H9 (cell line): ENCODE measurements at regions not wholly inside any gene's neighbourhood (a gene's known extent, or its start where the extent isn't known, plus 50 kb on each side); places are given as distances from the start of the nearest gene placed in this dataset.

ENCODE experiments used
- DNase-seq: peaks from one replicate; pipeline ENCODE4 v3.0.0-alpha.2; 2017
- H2AFZ ChIP-seq: one replicate; pipeline ENCODE4 v1.6.1; 2013; ENCODE audit warnings: mild to moderate bottlenecking, low read length, control low read depth, moderate library complexity
- H2AK5ac ChIP-seq: 2 replicates; pipeline ENCODE4 v1.6.1; 2013; ENCODE audit warnings: low read length, control low read depth, mixed read lengths; ENCODE audit not compliant: insufficient read length
- H2BK120ac ChIP-seq: one replicate; pipeline ENCODE4 v1.6.1; 2013; ENCODE audit warnings: low read depth, mild to moderate bottlenecking, low read length, control low read depth, inconsistent platforms; ENCODE audit not compliant: poor library complexity, severe bottlenecking
- H2BK12ac ChIP-seq: 2 replicates; pipeline ENCODE4 v1.6.1; 2013; ENCODE audit warnings: low read length, control low read depth, mixed read lengths, low read depth; ENCODE audit not compliant: insufficient read length
- H2BK15ac ChIP-seq: 2 replicates; pipeline ENCODE4 v1.6.1; 2013; ENCODE audit warnings: low read depth, low read length, control low read depth
- H2BK20ac ChIP-seq: one replicate; pipeline ENCODE4 v1.6.1; 2013; ENCODE audit warnings: low read depth, mild to moderate bottlenecking, low read length, control low read depth, inconsistent platforms; ENCODE audit not compliant: poor library complexity, severe bottlenecking
- H2BK5ac ChIP-seq: 2 replicates; pipeline ENCODE4 v1.6.1; 2013; ENCODE audit warnings: low read length, control low read depth, mixed read lengths; ENCODE audit not compliant: insufficient read length
- H3K14ac ChIP-seq: 2 replicates; pipeline ENCODE4 v1.6.1; 2013; ENCODE audit warnings: low read length, control low read depth; ENCODE audit not compliant: insufficient read depth
- H3K18ac ChIP-seq: 2 replicates; pipeline ENCODE4 v1.6.1; 2013; ENCODE audit warnings: low read depth, mild to moderate bottlenecking, mixed read lengths, low read length, control low read depth; ENCODE audit not compliant: insufficient read length
- H3K23ac ChIP-seq: 2 replicates; pipeline ENCODE4 v1.6.1; 2013; ENCODE audit warnings: low read length, control low read depth, mixed read lengths, low read depth; ENCODE audit not compliant: insufficient read length
- H3K23me2 ChIP-seq: 2 replicates; pipeline ENCODE4 v1.6.1; 2013; ENCODE audit warnings: low read depth, mild to moderate bottlenecking, mixed read lengths, low read length, control low read depth; ENCODE audit not compliant: insufficient read length, poor library complexity, severe bottlenecking
- H3K27ac ChIP-seq: 2 replicates; pipeline ENCODE4 v1.5.1; 2013; ENCODE audit warnings: low read length, control low read depth, mixed read lengths, low read depth; ENCODE audit not compliant: insufficient read length
- H3K27me3 ChIP-seq: 2 replicates; pipeline ENCODE4 v1.6.1; 2013; ENCODE audit warnings: low read length, control low read depth, inconsistent platforms; ENCODE audit not compliant: insufficient read depth
- H3K4ac ChIP-seq: 2 replicates; pipeline ENCODE4 v1.6.1; 2013; ENCODE audit warnings: low read depth, mild to moderate bottlenecking, control low read depth, inconsistent platforms, low read length, moderate library complexity
- H3K4me1 ChIP-seq: 2 replicates; pipeline ENCODE4 v1.6.1; 2013; ENCODE audit warnings: low read length, control low read depth, inconsistent platforms; ENCODE audit not compliant: insufficient read depth
- H3K4me2 ChIP-seq: 2 replicates; pipeline ENCODE4 v1.6.1; 2013; ENCODE audit warnings: low read length, control low read depth, mixed read lengths; ENCODE audit not compliant: insufficient read length, insufficient read depth
- H3K56ac ChIP-seq: 2 replicates; pipeline ENCODE4 v1.6.1; 2013; ENCODE audit warnings: low read depth, mild to moderate bottlenecking, mixed read lengths, low read length, control low read depth; ENCODE audit not compliant: insufficient read length
- H3K79me1 ChIP-seq: 2 replicates; pipeline ENCODE4 v1.6.1; 2013; ENCODE audit warnings: low read depth, mild to moderate bottlenecking, moderate library complexity, low read length, control low read depth, inconsistent platforms; ENCODE audit not compliant: insufficient read depth, poor library complexity, severe bottlenecking
- H3K79me2 ChIP-seq: 2 replicates; pipeline ENCODE4 v1.6.1; 2013; ENCODE audit warnings: low read length, control low read depth, inconsistent platforms; ENCODE audit not compliant: insufficient read depth
- H3K9ac ChIP-seq: 2 replicates; pipeline ENCODE4 v1.6.1; 2013; ENCODE audit warnings: low read length, control low read depth, mixed read lengths; ENCODE audit not compliant: insufficient read length; ENCODE audit errors: extremely low read depth
- H3K9me3 ChIP-seq: one replicate; pipeline ENCODE4 v1.6.1; 2013; ENCODE audit warnings: low read depth, low read length, inconsistent platforms; ENCODE audit not compliant: control insufficient read depth
- H3T11ph ChIP-seq: one replicate; pipeline ENCODE4 v1.6.1; 2013; ENCODE audit warnings: mild to moderate bottlenecking, low read length, control low read depth, inconsistent platforms
- H4K20me1 ChIP-seq: one replicate; pipeline ENCODE4 v1.6.1; 2013; ENCODE audit not compliant: control insufficient read depth, insufficient read length, insufficient read depth
- H4K5ac ChIP-seq: 2 replicates; pipeline ENCODE4 v1.6.1; 2013; ENCODE audit warnings: low read depth, mild to moderate bottlenecking, mixed read lengths, low read length, control low read depth; ENCODE audit not compliant: insufficient read length
- H4K8ac ChIP-seq: replicated peaks from 2 replicates; pipeline ENCODE4 v1.6.1; 2013; ENCODE audit warnings: low read length, control low read depth, mixed read lengths, low read depth; ENCODE audit not compliant: insufficient read length
- H4K91ac ChIP-seq: 2 replicates; pipeline ENCODE4 v1.6.1; 2013; ENCODE audit warnings: low read depth, mild to moderate bottlenecking, moderate library complexity, mixed read lengths, low read length, control low read depth; ENCODE audit not compliant: insufficient read length
- H3K27ac Mint-ChIP-seq, 3 experiments: 2 replicates in 2 of 3; 3 replicates in 1 of 3; pipeline ENCODE4 v1.8.0; 2020 to 2021; ENCODE audit warnings: mixed read lengths in 3 of 3, mild to moderate bottlenecking in 1 of 3, moderate library complexity in 1 of 3
- H3K27me3 Mint-ChIP-seq: 2 replicates; pipeline ENCODE4 v1.8.0; 2021; ENCODE audit warnings: low read depth, mild to moderate bottlenecking, moderate library complexity, mixed read lengths
- H3K36me3 Mint-ChIP-seq, 3 experiments: 2 replicates in 2 of 3; 3 replicates in 1 of 3; pipeline ENCODE4 v1.8.0; 2020 to 2021; ENCODE audit warnings: low read depth in 3 of 3, mixed read lengths in 3 of 3; ENCODE audit not compliant: insufficient read depth in 1 of 3
- H3K4me1 Mint-ChIP-seq, 2 experiments: 2 replicates each; pipeline ENCODE4 v1.8.0; 2020; ENCODE audit warnings: mixed read lengths in 2 of 2
- H3K4me3 Mint-ChIP-seq, 2 experiments: 2 replicates in 1 of 2; 3 replicates in 1 of 2; pipeline ENCODE4 v1.8.0; 2020 to 2021; ENCODE audit warnings: mild to moderate bottlenecking in 2 of 2, mixed read lengths in 2 of 2, moderate library complexity in 1 of 2
- H3K9me3 Mint-ChIP-seq, 2 experiments: 2 replicates in 1 of 2; 3 replicates in 1 of 2; pipeline ENCODE4 v1.8.0; 2020; ENCODE audit warnings: mild to moderate bottlenecking in 2 of 2, mixed read lengths in 2 of 2, moderate library complexity in 1 of 2
- WGBS: extraction: QIAGEN DNeasy Blood & Tissue Kit; methylation state at CpG from one replicate; pipeline ENCODE4 v1.1.7; 2013; ENCODE audit warnings: missing lambda C conversion rate, low lambda C conversion rate, mixed read lengths; ENCODE audit not compliant: insufficient read length; ENCODE audit errors: extremely low coverage; 5-methylcytosine and 5-hydroxymethylcytosine counted together
- TF ChIP-seq, protein P1 (sequence below): fragments of 200-600 bp; sonication (generic); conservative IDR thresholded peaks from 3 replicates; pipeline ENCODE4 v1.8.0; 2021; ENCODE audit warnings: antibody characterized with exemption, mild to moderate bottlenecking

DNA sequence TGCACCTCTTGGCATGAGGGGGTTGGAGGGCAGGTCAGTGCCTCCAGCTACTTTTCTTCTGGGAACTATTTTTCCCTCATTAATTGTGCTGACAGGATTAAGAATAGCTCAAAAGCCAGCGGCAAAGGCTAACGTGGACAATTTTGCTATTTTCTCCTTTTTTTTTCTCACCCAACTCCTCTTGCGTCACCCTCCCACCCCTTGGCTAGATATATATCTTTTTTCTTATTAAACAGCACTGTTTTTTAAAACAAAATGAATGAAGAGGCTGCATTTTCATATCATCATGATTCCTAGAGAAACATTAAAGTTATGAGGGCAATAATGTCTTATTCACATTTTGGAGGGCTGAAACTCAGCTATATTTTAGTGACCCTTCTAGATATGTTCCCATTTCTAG is 251.8 kb upstream of the NFE2L3 start:
- H2BK15ac ChIP-seq: no peak overlapping the region
- no peak overlapping the region for H2AFZ ChIP-seq
- H3K36me3 Mint-ChIP-seq: no peaks in the 10 kb centered on the region
- H3K79me1 ChIP-seq: no peaks in the 10 kb centered on the region
- no peak overlapping the region for H3K9ac ChIP-seq
- H3K4ac ChIP-seq: no peak overlapping the region
- H3K23ac ChIP-seq: no peak overlapping the region
- H3T11ph ChIP-seq: no peak overlapping the region
- H2BK20ac ChIP-seq: no peak overlapping the region
- H3K18ac ChIP-seq: no peak overlapping the region
- peaks cover 6% of the 10 kb centered on the region for H3K23me2 ChIP-seq
- H3K4me1 Mint-ChIP-seq: peaks cover 7 to 11% of the 10 kb centered on the region in 2 experiments
- no peak overlapping the region for H4K91ac ChIP-seq
- no peak overlapping the region for H3K4me2 ChIP-seq
- no peak overlapping the region for H2BK120ac ChIP-seq
- H2BK5ac ChIP-seq: no peak overlapping the region
- DNase-seq: no peak
- H4K5ac ChIP-seq: no peak overlapping the region
- no peaks in the 10 kb centered on the region for H4K20me1 ChIP-seq
- no peaks in the 10 kb centered on the region for H3K9me3 ChIP-seq
- H2BK12ac ChIP-seq: no peak overlapping the region
- H3K27ac Mint-ChIP-seq: no peak overlapping the region
- TF ChIP-seq, protein P1, sequence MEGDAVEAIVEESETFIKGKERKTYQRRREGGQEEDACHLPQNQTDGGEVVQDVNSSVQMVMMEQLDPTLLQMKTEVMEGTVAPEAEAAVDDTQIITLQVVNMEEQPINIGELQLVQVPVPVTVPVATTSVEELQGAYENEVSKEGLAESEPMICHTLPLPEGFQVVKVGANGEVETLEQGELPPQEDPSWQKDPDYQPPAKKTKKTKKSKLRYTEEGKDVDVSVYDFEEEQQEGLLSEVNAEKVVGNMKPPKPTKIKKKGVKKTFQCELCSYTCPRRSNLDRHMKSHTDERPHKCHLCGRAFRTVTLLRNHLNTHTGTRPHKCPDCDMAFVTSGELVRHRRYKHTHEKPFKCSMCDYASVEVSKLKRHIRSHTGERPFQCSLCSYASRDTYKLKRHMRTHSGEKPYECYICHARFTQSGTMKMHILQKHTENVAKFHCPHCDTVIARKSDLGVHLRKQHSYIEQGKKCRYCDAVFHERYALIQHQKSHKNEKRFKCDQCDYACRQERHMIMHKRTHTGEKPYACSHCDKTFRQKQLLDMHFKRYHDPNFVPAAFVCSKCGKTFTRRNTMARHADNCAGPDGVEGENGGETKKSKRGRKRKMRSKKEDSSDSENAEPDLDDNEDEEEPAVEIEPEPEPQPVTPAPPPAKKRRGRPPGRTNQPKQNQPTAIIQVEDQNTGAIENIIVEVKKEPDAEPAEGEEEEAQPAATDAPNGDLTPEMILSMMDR: no peak
- H3K4me1 ChIP-seq: no peaks in the 10 kb centered on the region
- no peak overlapping the region for H3K27ac ChIP-seq
- no peak overlapping the region for H2AK5ac ChIP-seq
- H3K79me2 ChIP-seq: no peaks in the 10 kb centered on the region
- H3K27me3 Mint-ChIP-seq: peaks cover 13% of the 10 kb centered on the region
- WGBS: no CpG with 5 or more reads among the region's 3 CpGs
- no peak overlapping the region for H4K8ac ChIP-seq
- no peaks in the 10 kb centered on the region for H3K27me3 ChIP-seq
- H3K56ac ChIP-seq: no peak overlapping the region
- no peaks in the 10 kb centered on the region for H3K9me3 Mint-ChIP-seq
- H3K4me3 Mint-ChIP-seq: no peak overlapping the region
- H3K14ac ChIP-seq: no peak overlapping the region
